ENCODE measurements at regions not wholly inside any gene's neighbourhood (a gene's known extent, or its start where the extent isn't known, plus 50 kb on each side); places are given as distances from the start of the nearest gene placed in this dataset.

- TF ChIP-seq EZH2 (IDR thresholded peaks at IDR 0.05; ENCODE audit: borderline replicate concordance), result no peak
- TF ChIP-seq EZH2phosphoT487 (IDR thresholded peaks at IDR 0.05; ENCODE audit: low read depth, severe bottlenecking, unreplicated experiment), result no peak
- H3K79me2 ChIP-seq, result no peaks in the 10 kb centered on the region
- H3K4me3 ChIP-seq, result no peak overlapping the region
- no peak for DNase-seq (ENCODE audit: low spot score)
- H2AFZ ChIP-seq, result no peak overlapping the region
- H3K9me3 ChIP-seq (ENCODE audit: low read depth), result no peaks in the 10 kb centered on the region
- WGBS (ENCODE audit: low lambda C conversion rate, missing lambda C conversion rate), result 48% methylated on average over 19 of the region's 23 CpGs
- H3K27me3 ChIP-seq, result peaks cover 11% of the 10 kb centered on the region
- no peaks in the 10 kb centered on the region for H4K20me1 ChIP-seq (ENCODE audit: insufficient read depth, poor library complexity, severe bottlenecking)
- no peaks in the 10 kb centered on the region for H3K9me2 ChIP-seq (replicated peaks; ENCODE audit: insufficient read depth)
- peaks cover 50% of the 10 kb centered on the region for H3K4me1 ChIP-seq (ENCODE audit: insufficient read depth)
- no peaks in the 10 kb centered on the region for H3K36me3 ChIP-seq (replicated peaks; ENCODE audit: insufficient read depth, low read depth)
- peak overlapping the region; percentile 67 for H3K4me2 ChIP-seq
- peak overlapping the region; percentile 44 for H3K27ac ChIP-seq
These were observed 60.9 kb upstream of the FBRSL1 start for GRCh38 chr12:132428936-132429601.

GRCh38 chr12:132427999-132428935 lies 61.7 kb upstream of the FBRSL1 start:
- Histone ChIP-seq H4K20me1 (ENCODE audit: insufficient read depth, poor library complexity, severe bottlenecking) (no peaks in the 10 kb centered on the region), H3K4me3 (no peak overlapping the region), H3K36me3 (replicated peaks; ENCODE audit: insufficient read depth, low read depth) (no peaks in the 10 kb centered on the region), H3K27me3 (peaks cover 16% of the 10 kb centered on the region), H3K27ac (peak overlapping the region; percentile 44), H3K4me2 (peak overlapping the region; percentile 67), H3K79me2 (no peaks in the 10 kb centered on the region), H3K4me1 (ENCODE audit: insufficient read depth) (peaks cover 50% of the 10 kb centered on the region), H3K9me2 (replicated peaks; ENCODE audit: insufficient read depth) (no peaks in the 10 kb centered on the region), H2AFZ (no peak overlapping the region), H3K9me3 (ENCODE audit: low read depth) (no peaks in the 10 kb centered on the region)
- peak; percentile 67 for DNase-seq (ENCODE audit: low spot score)
- 62% methylated on average over 37 of the region's 39 CpGs for WGBS (ENCODE audit: low lambda C conversion rate, missing lambda C conversion rate)
- no peak for TF ChIP-seq EZH2 (IDR thresholded peaks at IDR 0.05; ENCODE audit: borderline replicate concordance)
- no peak for TF ChIP-seq CTCF (IDR thresholded peaks at IDR 0.05; ENCODE audit: poor library complexity)
- TF ChIP-seq EZH2phosphoT487 (IDR thresholded peaks at IDR 0.05; ENCODE audit: low read depth, severe bottlenecking, unreplicated experiment), result no peak

- no peak for DNase-seq (ENCODE audit: low spot score)
- Histone ChIP-seq H3K9me3 (ENCODE audit: low read depth) (no peaks in the 10 kb centered on the region), H3K27me3 (peaks cover 24% of the 10 kb centered on the region), H3K36me3 (replicated peaks; ENCODE audit: insufficient read depth, low read depth) (no peaks in the 10 kb centered on the region), H3K27ac (no peak overlapping the region), H3K79me2 (no peaks in the 10 kb centered on the region), H2AFZ (no peak overlapping the region), H4K20me1 (ENCODE audit: insufficient read depth, poor library complexity, severe bottlenecking) (no peaks in the 10 kb centered on the region), H3K9me2 (replicated peaks; ENCODE audit: insufficient read depth) (no peaks in the 10 kb centered on the region), H3K4me2 (no peak overlapping the region), H3K4me3 (no peak overlapping the region), H3K4me1 (ENCODE audit: insufficient read depth) (peaks cover 47% of the 10 kb centered on the region)
- TF ChIP-seq EZH2phosphoT487 (IDR thresholded peaks at IDR 0.05; ENCODE audit: low read depth, severe bottlenecking, unreplicated experiment) (no peak), EZH2 (IDR thresholded peaks at IDR 0.05; ENCODE audit: borderline replicate concordance) (no peak), CTCF (IDR thresholded peaks at IDR 0.05; ENCODE audit: poor library complexity) (no peak)
- WGBS (ENCODE audit: low lambda C conversion rate, missing lambda C conversion rate), result 81% methylated on average over 11 of the region's 20 CpGs
These were observed 62.7 kb upstream of the FBRSL1 start for GRCh38 chr12:132427174-132427768.

Measured in hepatocyte (in vitro differentiated cells).